ENCODE measurements at regions not wholly inside any gene's neighbourhood (a gene's known extent, or its start where the extent isn't known, plus 50 kb on each side); places are given as distances from the start of the nearest gene placed in this dataset.
"Not testable (repeated sequence)": the region's sequence is repeated elsewhere in the genome, so short reads cannot be mapped to it uniquely, and the experiment has no call there.

DNA sequence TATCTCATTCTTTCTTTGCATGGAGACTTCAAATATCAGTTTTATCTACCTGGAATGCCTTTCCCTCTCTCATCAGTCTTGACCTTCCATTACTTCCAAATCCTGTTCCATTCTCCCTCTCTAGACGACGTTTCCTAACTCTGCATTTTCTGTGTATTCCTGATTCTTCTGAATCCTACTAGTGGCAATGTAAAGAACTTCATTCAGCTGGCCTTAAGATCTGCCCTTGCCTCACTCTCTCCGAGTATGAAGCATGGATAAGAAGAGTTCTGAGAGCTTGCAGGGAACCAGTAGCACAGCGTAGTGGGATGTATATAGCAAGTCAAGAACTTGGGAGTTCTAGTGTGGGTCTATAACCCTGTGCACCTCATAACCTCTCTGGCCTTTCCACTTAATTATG lies 68.5 kb upstream of the HOXC13 start:
- FAIRE-seq: no peak
- no peak for DNase-seq (ENCODE audit: low spot score)

DNA sequence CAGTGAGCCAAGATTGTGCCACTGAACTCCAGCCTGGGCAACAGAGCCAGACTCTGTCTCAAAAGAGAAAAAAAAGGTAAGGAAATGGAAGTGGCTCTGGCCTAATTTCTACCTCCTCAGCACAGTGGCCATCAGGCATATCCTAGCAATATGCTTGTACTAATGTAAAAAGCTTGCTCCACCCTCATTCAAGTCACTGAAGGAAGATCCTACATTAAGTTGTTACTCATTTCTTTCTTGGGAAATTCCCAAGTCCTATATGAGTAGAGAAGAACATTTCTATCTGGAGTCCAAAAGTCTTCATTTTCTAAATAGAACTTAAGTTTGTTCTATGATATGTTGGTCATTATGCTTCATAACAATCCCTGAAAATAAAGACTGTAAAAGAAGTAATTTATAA lies 67.3 kb upstream of the HOXC13 start:
- FAIRE-seq (no peak), DNase-seq (ENCODE audit: low spot score) (no peak)

GRCh38 chr12:53872367-53872766 lies 66.3 kb upstream of the HOXC13 start:
- FAIRE-seq (no peak), DNase-seq (ENCODE audit: low spot score) (no peak)

- not testable (repeated sequence) for FAIRE-seq; DNase-seq (ENCODE audit: low spot score)
Measured at GRCh38 chr12:53877961-53878360, 60.7 kb upstream of the HOXC13 start.

DNA sequence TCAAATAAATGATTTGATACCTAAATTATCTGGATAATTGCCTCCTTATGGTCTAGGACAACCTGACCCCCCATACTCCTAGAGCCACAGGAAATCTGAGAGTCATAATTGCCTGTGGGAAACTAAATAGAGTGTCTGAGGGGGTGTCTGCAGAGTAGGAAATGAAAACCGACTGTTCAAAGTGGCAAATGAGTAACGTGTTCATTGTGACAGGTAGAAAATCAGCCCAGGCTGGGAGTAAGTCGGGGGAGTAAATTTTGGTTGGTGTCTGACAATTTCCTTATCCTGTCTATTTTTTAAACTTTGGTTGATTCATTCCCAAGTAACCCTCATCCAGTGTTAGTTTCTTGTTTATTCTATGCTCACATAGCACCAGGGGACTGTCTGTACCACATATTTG lies 51.6 kb upstream of the HOXC13 start:
- DNase-seq (ENCODE audit: low spot score): no peak
- FAIRE-seq: no peak

DNA sequence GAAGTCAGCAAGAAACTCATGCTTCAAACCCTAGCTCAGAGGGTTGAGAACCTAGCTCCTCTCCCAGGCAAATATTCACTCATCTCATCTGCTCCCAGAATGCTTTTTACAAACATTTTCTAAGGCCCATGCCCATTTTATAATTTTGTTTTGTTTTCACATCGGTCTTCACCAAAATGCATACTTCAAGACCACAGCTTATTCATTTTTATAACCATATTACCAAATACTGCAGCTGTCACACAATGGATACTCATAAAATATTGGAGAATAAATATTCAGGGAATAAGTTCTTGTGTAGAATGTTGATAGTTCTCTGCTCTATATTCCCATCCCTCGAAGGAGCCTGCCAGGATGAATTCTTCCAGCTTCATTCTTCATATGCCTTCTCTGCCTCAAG lies 50.8 kb upstream of the HOXC13 start:
- no peak for DNase-seq (ENCODE audit: low spot score)
- FAIRE-seq: no peak
